Urinary bladder (tissue), 3 donors: ENCODE measurements at regions not wholly inside any gene's neighbourhood (a gene's known extent, or its start where the extent isn't known, plus 50 kb on each side); places are given as distances from the start of the nearest gene placed in this dataset.

Source experiments
- DNase-seq: peaks from one replicate; pipeline ENCODE4 v3.0.0-alpha.2; 2015; ENCODE audit errors: extremely low spot score
- H3K27ac ChIP-seq: one replicate; pipeline ENCODE4 v1.5.1; 2013; ENCODE audit warnings: low read depth, mild to moderate bottlenecking, moderate library complexity
- H3K36me3 ChIP-seq: one replicate; pipeline ENCODE4 v1.6.1; 2013; ENCODE audit warnings: mild to moderate bottlenecking, moderate library complexity; ENCODE audit not compliant: insufficient read depth
- H3K4me1 ChIP-seq: one replicate; pipeline ENCODE4 v1.6.1; 2013; ENCODE audit warnings: mild to moderate bottlenecking, moderate library complexity; ENCODE audit not compliant: insufficient read depth
- H3K4me3 ChIP-seq: one replicate; pipeline ENCODE4 v1.5.1; 2013; ENCODE audit warnings: low read depth, low read length
- WGBS: extraction: QIAGEN DNeasy Blood & Tissue Kit; methylation state at CpG from one replicate; pipeline ENCODE4 v1.1.7; 2013; 5-methylcytosine and 5-hydroxymethylcytosine counted together
- donor health status: healthy with polysubstance abuse.
- donor health status: healthy.

- WGBS, result 52% methylated on average over 6 of the region's 6 CpGs
- DNase-seq, result no peak
- Histone ChIP-seq H3K4me1 (no peaks in the 10 kb centered on the region), H3K27ac (no peak overlapping the region), H3K4me3 (no peak overlapping the region), H3K36me3 (no peaks in the 10 kb centered on the region)
These were observed 300.1 kb upstream of the TRIB2 start for GRCh38 chr2:12416600-12416999.

- Histone ChIP-seq H3K36me3 (no peaks in the 10 kb centered on the region), H3K4me1 (no peaks in the 10 kb centered on the region), H3K27ac (no peak overlapping the region), H3K4me3 (no peak overlapping the region)
- no peak for DNase-seq
- WGBS, result 64% methylated on average over 6 of the region's 6 CpGs
These were observed 298.9 kb upstream of the TRIB2 start for GRCh38 chr2:12417786-12418185.

- H3K4me3 ChIP-seq, result no peak overlapping the region
- no peaks in the 10 kb centered on the region for H3K4me1 ChIP-seq
- no peak overlapping the region for H3K27ac ChIP-seq
- WGBS, result 96% methylated on average over 3 of the region's 3 CpGs
- no peaks in the 10 kb centered on the region for H3K36me3 ChIP-seq
- DNase-seq, result no peak
These were observed 296.9 kb upstream of the TRIB2 start for GRCh38 chr2:12419803-12420202.

DNA sequence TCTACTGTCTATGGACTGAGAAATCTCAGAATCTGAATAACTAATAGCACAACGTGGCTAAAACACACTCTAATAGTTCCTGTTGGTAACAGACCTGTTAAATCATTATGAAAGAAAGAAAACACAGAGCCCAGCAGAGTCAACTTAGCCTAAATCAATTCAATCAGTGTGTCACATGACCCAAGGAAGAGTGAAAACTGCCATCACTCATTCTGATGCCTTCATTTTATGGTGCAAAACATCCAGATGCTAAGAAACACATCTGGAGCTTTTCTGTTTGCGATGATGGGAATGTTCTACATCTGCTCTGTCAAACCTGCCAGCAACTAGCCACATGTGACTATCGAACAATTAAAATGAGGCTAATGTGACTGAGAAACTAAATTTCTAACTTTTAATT lies 295.7 kb upstream of the TRIB2 start:
- no peak for DNase-seq
- no peaks in the 10 kb centered on the region for H3K4me1 ChIP-seq
- WGBS, result 78% methylated on average over 3 of the region's 3 CpGs

DNA sequence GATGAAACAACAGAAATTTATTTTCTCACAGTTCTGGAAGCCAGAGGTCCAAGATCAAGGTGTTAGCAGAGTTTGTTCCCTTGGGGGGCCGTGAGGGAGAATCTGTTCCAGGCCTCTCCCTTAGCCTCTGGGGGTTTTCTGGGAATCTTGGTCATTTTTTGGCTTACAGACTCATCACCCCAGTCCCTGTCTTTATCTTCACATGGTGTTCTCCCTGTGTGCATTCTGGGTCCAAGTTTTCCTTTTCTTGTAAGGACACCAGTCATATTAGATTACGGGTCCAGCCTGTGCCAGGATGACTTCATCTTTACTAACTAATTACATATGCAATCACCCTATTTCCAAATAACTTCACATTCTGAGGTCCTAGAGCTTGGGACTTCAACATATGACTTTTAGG lies 292.5 kb upstream of the TRIB2 start:
- Histone ChIP-seq H3K4me3 (no peak overlapping the region), H3K36me3 (no peaks in the 10 kb centered on the region), H3K4me1 (no peaks in the 10 kb centered on the region), H3K27ac (no peak overlapping the region)
- DNase-seq, result no peak
- WGBS, result 91% methylated on average over 2 of the region's 2 CpGs

More for the DNA sequence above, 295.7 kb upstream of the TRIB2 start:
- Histone ChIP-seq H3K27ac (no peak overlapping the region), H3K36me3 (no peaks in the 10 kb centered on the region), H3K4me3 (no peak overlapping the region)

- Histone ChIP-seq H3K27ac (no peak overlapping the region), H3K4me1 (no peaks in the 10 kb centered on the region), H3K36me3 (no peaks in the 10 kb centered on the region), H3K4me3 (no peak overlapping the region)
- no peak for DNase-seq
- 56% methylated on average over 3 of the region's 3 CpGs for WGBS
These were observed 291.9 kb upstream of the TRIB2 start for GRCh38 chr2:12424809-12425208.

GRCh38 chr2:12428324-12428723 lies 288.4 kb upstream of the TRIB2 start:
- Histone ChIP-seq H3K27ac (no peak overlapping the region), H3K4me1 (no peaks in the 10 kb centered on the region)
- WGBS, result 77% methylated on average over 5 of the region's 5 CpGs

GRCh38 chr2:12428786-12429185 lies 287.9 kb upstream of the TRIB2 start:
- H3K27ac ChIP-seq, result no peak overlapping the region

More at GRCh38 chr2:12428324-12428723, 288.4 kb upstream of the TRIB2 start:
- Histone ChIP-seq H3K36me3 (no peaks in the 10 kb centered on the region), H3K4me3 (no peak overlapping the region)
- DNase-seq, result no peak

GRCh38 chr2:12429779-12430406 lies 286.8 kb upstream of the TRIB2 start:
- DNase-seq, result no peak
- H3K36me3 ChIP-seq, result no peaks in the 10 kb centered on the region
- 79% methylated on average over 4 of the region's 4 CpGs for WGBS
- H3K4me3 ChIP-seq, result no peak overlapping the region
- H3K27ac ChIP-seq, result no peak overlapping the region
- no peaks in the 10 kb centered on the region for H3K4me1 ChIP-seq

More at GRCh38 chr2:12428786-12429185, 287.9 kb upstream of the TRIB2 start:
- H3K4me3 ChIP-seq, result no peak overlapping the region
- H3K4me1 ChIP-seq, result no peaks in the 10 kb centered on the region
- H3K36me3 ChIP-seq, result no peaks in the 10 kb centered on the region
- no peak for DNase-seq
- WGBS, result 26% methylated on average over 1 of the region's 1 CpG

DNA sequence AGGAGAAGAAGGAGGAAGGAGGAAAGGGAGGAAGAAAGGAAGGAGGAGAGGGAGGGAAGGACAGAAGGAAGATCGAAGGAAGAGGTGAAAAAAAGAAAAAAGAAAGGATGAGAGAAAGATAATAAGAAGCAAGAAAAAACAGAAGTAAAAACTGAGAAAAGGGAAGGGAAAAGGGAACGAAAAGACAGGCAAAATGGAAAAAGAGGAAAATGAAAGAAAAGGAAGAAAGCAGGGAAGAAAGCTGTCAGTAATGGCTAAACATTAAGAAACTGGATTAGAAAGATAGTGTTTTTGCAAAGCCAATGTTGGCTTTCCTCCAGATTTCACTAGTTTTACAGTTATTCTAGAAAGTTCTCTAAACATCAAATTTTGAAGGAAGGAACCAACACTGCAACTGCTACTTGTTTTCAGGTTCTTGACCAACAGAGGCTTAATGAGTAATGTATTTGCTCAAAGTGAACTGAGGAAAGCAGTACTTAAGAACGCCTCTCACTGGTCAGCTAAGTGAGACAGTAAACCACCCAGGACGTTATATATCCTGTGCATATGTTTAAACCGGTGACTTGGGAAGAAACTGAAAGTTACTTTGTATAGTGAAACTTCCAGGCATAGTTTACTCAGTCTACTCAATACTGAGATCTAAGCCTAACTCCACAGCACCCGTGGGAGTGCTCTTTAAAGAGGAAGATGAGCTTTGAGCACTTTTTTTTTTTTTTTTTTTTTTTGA lies 286.2 kb upstream of the TRIB2 start:
- H3K27ac ChIP-seq, result no peak overlapping the region
- H3K4me3 ChIP-seq, result no peak overlapping the region

GRCh38 chr2:12432985-12433625 lies 283.6 kb upstream of the TRIB2 start:
- no peak for DNase-seq
- H3K36me3 ChIP-seq, result no peaks in the 10 kb centered on the region
- H3K4me3 ChIP-seq, result no peak overlapping the region
- no peaks in the 10 kb centered on the region for H3K4me1 ChIP-seq
- no peak overlapping the region for H3K27ac ChIP-seq
- 82% methylated on average over 2 of the region's 2 CpGs for WGBS

More for the DNA sequence above, 286.2 kb upstream of the TRIB2 start:
- H3K36me3 ChIP-seq, result no peaks in the 10 kb centered on the region
- no peaks in the 10 kb centered on the region for H3K4me1 ChIP-seq
- 69% methylated on average over 6 of the region's 6 CpGs for WGBS
- DNase-seq, result no peak

- 90% methylated on average over 2 of the region's 2 CpGs for WGBS
- no peaks in the 10 kb centered on the region for H3K4me1 ChIP-seq
- H3K27ac ChIP-seq, result no peak overlapping the region
These were observed 283.1 kb upstream of the TRIB2 start for GRCh38 chr2:12433626-12433990.

DNA sequence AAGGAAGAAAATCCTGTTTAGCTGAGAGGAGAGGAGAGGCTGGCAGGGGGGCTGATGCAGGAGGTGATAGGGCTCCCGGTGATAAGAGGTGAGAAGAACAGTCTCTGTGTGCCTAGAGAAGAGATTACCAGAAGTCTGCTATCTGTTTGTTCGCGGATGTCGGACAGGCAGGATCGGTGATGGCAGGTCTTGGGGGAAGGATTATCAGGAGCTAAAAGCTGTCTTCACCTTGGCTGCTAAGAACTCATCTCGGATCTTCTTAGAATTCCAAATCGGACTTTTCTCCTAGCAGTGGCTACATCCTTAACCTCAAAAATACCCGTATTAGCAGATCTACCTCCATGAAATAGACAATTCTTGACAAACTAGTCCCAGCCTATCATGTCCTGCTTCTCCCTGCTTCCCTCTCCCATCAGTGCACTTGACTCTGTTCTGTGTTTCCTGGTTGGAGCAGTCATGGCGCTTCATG lies 282.1 kb upstream of the TRIB2 start:
- Histone ChIP-seq H3K4me3 (no peak overlapping the region), H3K27ac (no peak overlapping the region), H3K4me1 (no peaks in the 10 kb centered on the region), H3K36me3 (no peaks in the 10 kb centered on the region)
- WGBS, result 90% methylated on average over 9 of the region's 9 CpGs
- DNase-seq, result no peak

More at GRCh38 chr2:12433626-12433990, 283.1 kb upstream of the TRIB2 start:
- no peak for DNase-seq
- Histone ChIP-seq H3K4me3 (no peak overlapping the region), H3K36me3 (no peaks in the 10 kb centered on the region)
